OCI-LY3 (cell line): ENCODE measurements at regions not wholly inside any gene's neighbourhood (a gene's known extent, or its start where the extent isn't known, plus 50 kb on each side); places are given as distances from the start of the nearest gene placed in this dataset.

Source experiments
- H2AFZ ChIP-seq: fragments of 200-600, 300-600 bp; shearing (Covaris generic); 2 replicates; pipeline ENCODE4 v1.6.0; 2014; ENCODE audit warnings: antibody characterized with exemption, low read depth, low read length
- H3K27ac ChIP-seq: fragments of 200-600, 300-600 bp; sonication (generic); 2 replicates; pipeline ENCODE4 v1.5.1; 2014; ENCODE audit warnings: mild to moderate bottlenecking, low read length, moderate library complexity, mixed read lengths
- H3K27me3 ChIP-seq: fragments of 200-600, 300-600 bp; sonication (generic); 2 replicates; pipeline ENCODE4 v1.6.1; 2014; ENCODE audit warnings: low read depth, low read length, mixed read lengths
- H3K36me3 ChIP-seq: fragments of 200-600, 300-600 bp; sonication (generic); replicated peaks from 2 replicates; pipeline ENCODE3; 2014; ENCODE audit warnings: low read depth, low read length, mixed read lengths
- H3K4me1 ChIP-seq: fragments of 300-600, 200-600 bp; sonication (generic); 2 replicates; pipeline ENCODE4 v1.6.1; 2014; ENCODE audit warnings: low read length, mixed read lengths
- H3K4me2 ChIP-seq: fragments of 200-600, 300-600 bp; sonication (generic); 2 replicates; pipeline ENCODE4 v1.6.1; 2014; ENCODE audit warnings: low read length, mixed read lengths
- H3K4me3 ChIP-seq: fragments of 300-600, 200-600 bp; sonication (generic); 2 replicates; pipeline ENCODE4 v1.5.1; 2014; ENCODE audit warnings: antibody characterized with exemption, mild to moderate bottlenecking, low read length, moderate library complexity
- H3K79me2 ChIP-seq: fragments of 300-600, 200-600 bp; shearing (Covaris generic); 2 replicates; pipeline ENCODE4 v1.6.1; 2014; ENCODE audit warnings: mild to moderate bottlenecking, low read length, mixed read lengths
- H3K9ac ChIP-seq: fragments of 300-600, 200-600 bp; shearing (Covaris generic); 2 replicates; pipeline ENCODE4 v1.6.0; 2014; ENCODE audit warnings: mild to moderate bottlenecking, low read length, moderate library complexity
- H3K9me3 ChIP-seq: fragments of 200-600, 300-600 bp; shearing (Covaris generic); 2 replicates; pipeline ENCODE4 v1.6.1; 2014; ENCODE audit warnings: low read length, mixed read lengths; ENCODE audit not compliant: insufficient read depth
- H4K20me1 ChIP-seq: fragments of 200-600, 300-600 bp; sonication (generic); 2 replicates; pipeline ENCODE4 v1.6.1; 2016; ENCODE audit warnings: low read length, mixed read lengths; ENCODE audit not compliant: insufficient read depth
- EZH2phosphoT487 ChIP-seq: fragments of 200-600 bp; shearing (Covaris generic); IDR thresholded peaks from 2 replicates; pipeline ENCODE4 v1.6.1; 2018; ENCODE audit warnings: antibody characterized with exemption, mixed run types, low read depth
- TF ChIP-seq, protein P1 (sequence below): fragments of 200-600, 300-600 bp; sonication (generic); IDR thresholded peaks from 2 replicates; pipeline ENCODE4 v1.5.1; 2014; ENCODE audit warnings: antibody characterized with exemption, low read length, low read depth

DNA sequence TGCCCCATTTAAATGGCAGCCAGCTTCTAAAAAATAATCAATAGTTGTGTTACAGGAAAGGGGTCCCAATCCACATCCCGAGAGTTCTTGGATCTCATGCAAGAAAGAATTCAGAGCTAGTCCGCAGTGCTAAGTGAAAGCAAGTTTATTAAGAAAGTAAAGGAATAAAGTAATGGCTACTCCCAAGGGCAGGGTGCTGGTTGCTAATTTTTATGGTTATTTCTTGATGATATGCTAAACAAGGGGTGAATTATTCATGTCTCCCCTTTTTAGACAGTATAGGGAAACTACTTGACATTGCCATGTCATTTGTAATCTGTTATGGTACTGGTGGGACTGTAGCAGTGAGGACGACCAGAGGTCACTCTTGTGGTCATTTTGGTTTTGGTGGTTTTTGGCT is 591.3 kb downstream of the LRFN5 start:
- Histone ChIP-seq H3K9me3 (no peaks in the 10 kb centered on the region; the same call in 1 of the 2 replicates), H3K36me3 (no peaks in the 10 kb centered on the region), H3K4me2 (no peak overlapping the region), H3K79me2 (no peaks in the 10 kb centered on the region), H3K4me3 (no peak overlapping the region), H3K4me1 (peaks cover 13% of the 10 kb centered on the region), H4K20me1 (no peaks in the 10 kb centered on the region), H2AFZ (no peak overlapping the region), H3K9ac (no peak overlapping the region), H3K27me3 (no peaks in the 10 kb centered on the region), H3K27ac (no peak overlapping the region)
- TF ChIP-seq EZH2phosphoT487: no peak
- TF ChIP-seq, protein P1, sequence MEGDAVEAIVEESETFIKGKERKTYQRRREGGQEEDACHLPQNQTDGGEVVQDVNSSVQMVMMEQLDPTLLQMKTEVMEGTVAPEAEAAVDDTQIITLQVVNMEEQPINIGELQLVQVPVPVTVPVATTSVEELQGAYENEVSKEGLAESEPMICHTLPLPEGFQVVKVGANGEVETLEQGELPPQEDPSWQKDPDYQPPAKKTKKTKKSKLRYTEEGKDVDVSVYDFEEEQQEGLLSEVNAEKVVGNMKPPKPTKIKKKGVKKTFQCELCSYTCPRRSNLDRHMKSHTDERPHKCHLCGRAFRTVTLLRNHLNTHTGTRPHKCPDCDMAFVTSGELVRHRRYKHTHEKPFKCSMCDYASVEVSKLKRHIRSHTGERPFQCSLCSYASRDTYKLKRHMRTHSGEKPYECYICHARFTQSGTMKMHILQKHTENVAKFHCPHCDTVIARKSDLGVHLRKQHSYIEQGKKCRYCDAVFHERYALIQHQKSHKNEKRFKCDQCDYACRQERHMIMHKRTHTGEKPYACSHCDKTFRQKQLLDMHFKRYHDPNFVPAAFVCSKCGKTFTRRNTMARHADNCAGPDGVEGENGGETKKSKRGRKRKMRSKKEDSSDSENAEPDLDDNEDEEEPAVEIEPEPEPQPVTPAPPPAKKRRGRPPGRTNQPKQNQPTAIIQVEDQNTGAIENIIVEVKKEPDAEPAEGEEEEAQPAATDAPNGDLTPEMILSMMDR: no peak

DNA sequence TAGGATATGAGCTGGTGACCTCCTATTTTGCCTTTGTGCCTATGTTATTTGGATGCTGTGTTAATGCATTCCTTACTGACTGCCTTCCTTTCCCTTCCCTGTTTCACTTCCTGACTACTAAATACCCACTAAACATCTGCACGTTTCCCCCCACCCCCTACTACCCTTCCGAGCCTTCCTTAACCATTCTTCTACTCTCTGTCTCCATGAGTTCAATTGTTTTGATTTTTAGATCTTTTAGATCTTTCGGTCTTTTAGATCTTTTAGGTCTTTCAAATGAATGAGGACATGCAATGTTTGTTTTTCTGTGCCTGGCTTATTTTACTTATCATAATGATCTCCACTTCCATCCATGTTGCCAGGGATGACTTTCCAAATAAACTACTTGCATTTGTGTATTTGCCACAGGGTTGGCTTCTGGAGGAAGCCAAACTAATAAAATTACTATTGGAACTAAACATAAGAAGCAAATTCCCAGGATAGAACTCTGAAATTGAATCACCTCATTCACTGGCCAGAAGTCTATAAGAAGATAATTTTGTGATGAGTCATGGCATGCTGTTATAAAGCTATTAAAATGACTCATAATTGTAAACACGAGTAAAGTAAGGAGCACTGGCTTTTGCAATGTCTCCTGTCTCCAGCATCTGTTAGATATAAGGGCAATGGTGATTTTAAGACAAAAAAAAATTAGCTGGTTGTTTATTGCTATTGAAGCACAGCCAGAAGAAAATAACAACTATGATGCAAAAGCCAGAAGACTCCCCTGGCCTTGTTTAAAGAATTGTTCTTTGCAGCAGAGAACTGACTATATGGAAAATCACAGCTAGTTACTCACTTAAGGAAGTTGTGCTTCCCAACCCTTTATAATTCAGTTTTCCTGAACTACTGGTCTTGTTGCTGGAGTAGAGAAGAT is 586.3 kb downstream of the LRFN5 start:
- H3K4me2 ChIP-seq: peak overlapping the region; percentile 47
- peak overlapping the region; percentile 14; the same call in 1 of the 2 replicates for H3K4me3 ChIP-seq
- no peaks in the 10 kb centered on the region for H3K36me3 ChIP-seq
- H2AFZ ChIP-seq: no peak overlapping the region
- H3K79me2 ChIP-seq: no peaks in the 10 kb centered on the region
- no peak overlapping the region for H3K27ac ChIP-seq
- no peaks in the 10 kb centered on the region for H3K27me3 ChIP-seq
- peaks cover 34% of the 10 kb centered on the region for H3K4me1 ChIP-seq
- peaks cover 6% of the 10 kb centered on the region for H3K9me3 ChIP-seq
- TF ChIP-seq, protein P1: no peak
- H3K9ac ChIP-seq: no peak overlapping the region
- H4K20me1 ChIP-seq: no peaks in the 10 kb centered on the region

DNA sequence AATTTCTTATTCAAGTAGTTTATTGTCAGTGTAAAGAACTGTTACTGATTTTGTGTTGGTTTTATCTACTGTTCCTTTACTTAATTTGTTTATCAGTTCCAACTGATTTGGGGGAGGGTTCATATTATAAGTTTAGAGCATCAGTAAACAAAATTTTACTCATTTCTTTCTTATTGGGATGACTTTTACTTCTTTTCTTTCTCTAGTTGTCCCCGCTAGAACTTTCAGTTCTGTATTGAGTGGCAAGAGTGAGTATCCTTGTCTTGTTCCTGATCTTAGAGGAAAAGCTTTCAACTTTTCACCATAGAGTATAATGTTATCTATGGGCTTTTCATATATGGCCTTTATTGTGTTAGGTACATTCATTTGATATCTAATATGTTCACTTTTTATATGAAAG is 584.1 kb downstream of the LRFN5 start:
- no peak overlapping the region for H2AFZ ChIP-seq
- H3K4me1 ChIP-seq: peaks cover 46% of the 10 kb centered on the region
- no peaks in the 10 kb centered on the region for H3K27me3 ChIP-seq
- H3K79me2 ChIP-seq: no peaks in the 10 kb centered on the region
- H3K9ac ChIP-seq: no peak overlapping the region
- TF ChIP-seq EZH2phosphoT487: no peak
- TF ChIP-seq, protein P1: no peak
- no peak overlapping the region for H3K4me3 ChIP-seq
- no peak overlapping the region for H3K27ac ChIP-seq
- H3K9me3 ChIP-seq: peaks cover 6% of the 10 kb centered on the region
- H3K36me3 ChIP-seq: no peaks in the 10 kb centered on the region
- no peaks in the 10 kb centered on the region for H4K20me1 ChIP-seq
- peak overlapping the region; percentile 8; the same call in 1 of the 2 replicates for H3K4me2 ChIP-seq

DNA sequence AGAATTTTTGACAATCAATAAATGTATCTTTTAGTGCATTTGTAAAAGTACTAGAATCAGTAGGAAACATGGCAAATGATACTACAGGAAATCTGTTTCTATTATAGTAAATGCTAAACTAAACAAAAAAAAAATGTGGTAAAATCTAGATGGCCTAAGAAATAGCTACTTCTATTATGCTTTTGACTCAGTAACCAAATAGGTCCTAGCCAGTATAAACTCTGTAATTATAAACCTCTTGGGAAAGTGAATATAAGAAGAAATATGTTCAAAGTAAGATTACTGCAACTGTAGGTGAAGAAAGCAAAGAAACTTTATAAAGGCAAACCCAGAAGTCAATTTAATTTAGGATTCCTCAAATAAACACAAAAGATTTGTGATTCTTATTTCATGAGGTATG is 581.2 kb downstream of the LRFN5 start:
- Histone ChIP-seq H3K36me3 (no peaks in the 10 kb centered on the region), H3K27ac (no peak overlapping the region), H3K79me2 (no peaks in the 10 kb centered on the region), H4K20me1 (no peaks in the 10 kb centered on the region), H3K9me3 (peaks cover 6% of the 10 kb centered on the region; the same call in 1 of the 2 replicates), H3K9ac (no peak overlapping the region), H3K4me2 (no peak overlapping the region), H3K27me3 (no peaks in the 10 kb centered on the region), H2AFZ (no peak overlapping the region), H3K4me1 (peaks cover 45% of the 10 kb centered on the region), H3K4me3 (no peak overlapping the region)
- TF ChIP-seq, protein P1: no peak
- no peak for TF ChIP-seq EZH2phosphoT487
